Stimulated activated effector memory CD8-positive, alpha-beta T cell treated with anti-CD3 and anti-CD28 coated beads, Interleukin-12 subunit alpha, Interleukin-12 subunit beta, amount 100 ng/mL, for 72 hours (primary cell): ENCODE measurements at regions not wholly inside any gene's neighbourhood (a gene's known extent, or its start where the extent isn't known, plus 50 kb on each side); places are given as distances from the start of the nearest gene placed in this dataset.
"Not testable (repeated sequence)": the region's sequence is repeated elsewhere in the genome, so short reads cannot be mapped to it uniquely, and the experiment has no call there.

ENCODE experiments used
- ATAC-seq: fragments of 150-1000 bp; cut with Tn5 transposase; 2 replicates; pipeline ENCODE4 v1.10.0; 2021
- DNase-seq, 2 donors: peaks; one replicate each; pipeline ENCODE4 v3.0.0; 2021 to 2022; ENCODE audit warnings: low spot score in 2 of 2
- H3K27ac Mint-ChIP-seq: one replicate; pipeline ENCODE4 v1.8.0; 2022; ENCODE audit warnings: mild to moderate bottlenecking, mixed read lengths
- H3K36me3 Mint-ChIP-seq: one replicate; pipeline ENCODE4 v1.8.0; 2022; ENCODE audit warnings: mild to moderate bottlenecking, mixed read lengths
- H3K4me1 Mint-ChIP-seq: one replicate; pipeline ENCODE4 v1.8.0; 2022; ENCODE audit warnings: mixed read lengths
- H3K4me3 Mint-ChIP-seq: one replicate; pipeline ENCODE4 v1.8.0; 2022; ENCODE audit warnings: mild to moderate bottlenecking, mixed read lengths
- H3K9me3 Mint-ChIP-seq: one replicate; pipeline ENCODE4 v1.8.0; 2022; ENCODE audit warnings: mixed read lengths

DNA sequence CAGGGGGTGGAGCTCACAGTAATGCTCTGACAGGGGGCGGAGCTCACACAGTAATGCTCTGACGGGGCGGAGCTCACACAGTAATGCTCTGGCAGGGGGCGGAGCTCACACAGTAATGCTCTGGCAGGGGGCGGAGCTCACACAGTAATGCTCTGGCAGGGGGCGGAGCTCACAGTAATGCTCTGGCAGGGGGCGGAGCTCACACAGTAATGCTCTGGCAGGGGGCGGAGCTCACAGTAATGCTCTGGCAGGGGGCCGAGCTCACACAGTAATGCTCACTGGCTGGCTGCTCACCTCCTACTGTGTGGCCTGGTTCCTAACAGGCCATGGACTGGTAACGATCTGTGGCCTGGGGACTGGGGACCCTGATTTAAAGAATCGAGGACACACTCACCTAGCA, 53.9 kb upstream of the TNK2 start:
- not testable (repeated sequence) for H3K27ac Mint-ChIP-seq, H3K4me3 Mint-ChIP-seq, ATAC-seq, H3K9me3 Mint-ChIP-seq, DNase-seq
- Mint-ChIP-seq H3K4me1 (peaks cover 39% of the 10 kb centered on the region), H3K36me3 (peaks cover 95% of the 10 kb centered on the region)

DNA sequence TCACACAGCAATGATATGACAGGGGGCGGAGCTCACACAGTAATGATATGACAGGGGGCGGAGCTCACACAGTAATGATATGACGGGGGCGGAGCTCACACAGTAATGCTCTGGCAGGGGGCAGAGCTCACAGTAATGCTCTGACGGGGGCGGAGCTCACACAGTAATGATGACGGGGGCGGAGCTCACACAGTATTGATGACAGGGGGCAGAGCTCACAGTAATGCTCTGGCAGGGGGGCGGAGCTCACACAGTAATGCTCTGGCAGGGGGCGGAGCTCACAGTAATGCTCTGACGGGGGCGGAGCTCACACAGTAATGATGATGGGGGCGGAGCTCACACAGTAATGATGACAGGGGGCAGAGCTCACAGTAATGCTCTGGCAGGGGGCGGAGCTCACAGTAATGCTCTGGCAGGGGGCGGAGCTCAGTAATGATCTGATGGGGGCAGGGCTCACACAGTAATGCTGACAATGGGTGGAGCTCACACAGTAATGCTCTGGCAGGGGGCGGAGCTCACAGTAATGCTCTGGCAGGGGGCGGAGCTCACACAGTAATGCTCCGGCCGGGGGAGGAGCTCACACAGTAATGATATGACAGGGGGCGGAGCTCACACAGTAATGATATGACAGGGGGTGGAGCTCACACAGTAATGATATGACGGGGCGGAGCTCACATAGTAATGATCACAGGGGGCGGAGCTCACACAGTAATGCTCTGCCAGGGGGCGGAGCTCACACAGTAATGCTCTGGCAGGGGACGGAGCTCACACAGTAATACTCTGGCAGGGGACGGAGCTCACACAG, 52.8 kb upstream of the TNK2 start:
- peak; percentile 40 for ATAC-seq
- H3K36me3 Mint-ChIP-seq = peaks cover 96% of the 10 kb centered on the region
- DNase-seq = not testable (repeated sequence)

DNA sequence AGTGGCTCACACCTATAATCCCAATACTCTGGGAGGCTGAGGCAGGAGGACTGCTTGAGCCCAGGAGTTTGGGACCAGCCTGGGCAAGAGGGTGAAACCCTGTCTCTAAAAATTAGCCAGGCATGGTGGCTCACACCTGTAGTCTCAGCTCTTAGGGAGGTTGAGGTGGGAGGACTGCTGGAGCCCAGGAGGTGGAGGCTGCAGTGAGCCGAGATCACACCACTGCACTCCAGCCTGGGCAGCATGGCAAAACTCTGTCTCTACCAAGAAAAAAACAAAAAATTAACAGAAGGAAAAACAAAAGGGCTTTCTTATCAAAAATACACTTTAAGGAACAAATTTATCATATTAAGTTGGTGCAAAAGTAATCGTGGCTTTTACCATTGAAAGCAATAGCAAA, 51.8 kb upstream of the TNK2 start:
- DNase-seq, H3K27ac Mint-ChIP-seq, H3K4me3 Mint-ChIP-seq, ATAC-seq, H3K9me3 Mint-ChIP-seq: not testable (repeated sequence)
- Mint-ChIP-seq H3K36me3 (peaks cover 96% of the 10 kb centered on the region), H3K4me1 (peaks cover 57% of the 10 kb centered on the region)

More for the DNA sequence above, 52.8 kb upstream of the TNK2 start:
- H3K4me1 Mint-ChIP-seq = peaks cover 49% of the 10 kb centered on the region
- H3K27ac Mint-ChIP-seq = peak overlapping the region; percentile 80
- H3K9me3 Mint-ChIP-seq, H3K4me3 Mint-ChIP-seq: not testable (repeated sequence)

DNA sequence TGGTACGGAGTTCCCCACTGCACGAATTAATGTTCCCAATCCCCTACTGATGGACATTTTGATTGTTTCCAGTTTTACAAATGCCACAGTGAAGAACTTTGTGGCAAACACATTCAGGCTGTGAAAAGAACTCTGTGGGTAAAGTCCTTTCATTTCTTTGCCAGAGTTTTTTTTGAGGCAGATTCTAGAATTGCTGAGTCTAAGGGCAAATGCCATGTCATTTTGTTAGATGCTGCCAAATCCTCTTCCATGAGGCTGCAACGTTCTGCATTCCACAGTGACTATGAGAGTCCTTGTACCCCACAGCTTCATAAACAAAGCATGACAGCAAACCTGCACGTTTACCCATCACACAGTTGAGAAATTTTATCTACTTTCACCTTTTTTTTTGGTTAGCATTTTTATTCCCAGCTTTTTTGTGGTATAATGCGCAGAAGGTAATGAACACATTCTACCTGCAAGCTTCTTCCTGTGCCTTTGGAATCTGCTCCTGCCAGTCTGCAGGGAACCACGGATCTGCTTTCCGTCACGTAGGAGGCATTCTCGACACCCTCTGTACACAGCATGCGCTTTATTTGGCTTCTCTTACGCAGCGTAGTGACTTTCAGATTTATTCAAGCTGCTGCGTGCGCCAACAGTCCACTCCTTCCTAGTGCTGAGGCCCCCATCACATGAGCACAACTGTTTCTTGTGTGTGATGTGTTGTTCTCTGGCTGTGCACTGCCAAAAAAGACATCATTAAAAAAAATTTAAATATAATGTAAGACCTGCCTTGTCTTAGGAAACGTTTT, 51.2 kb upstream of the TNK2 start:
- not testable (repeated sequence) for H3K4me3 Mint-ChIP-seq, H3K9me3 Mint-ChIP-seq, ATAC-seq, DNase-seq
- Mint-ChIP-seq H3K27ac (peak overlapping the region; percentile 46), H3K36me3 (peaks cover 96% of the 10 kb centered on the region), H3K4me1 (peaks cover 51% of the 10 kb centered on the region)

DNA sequence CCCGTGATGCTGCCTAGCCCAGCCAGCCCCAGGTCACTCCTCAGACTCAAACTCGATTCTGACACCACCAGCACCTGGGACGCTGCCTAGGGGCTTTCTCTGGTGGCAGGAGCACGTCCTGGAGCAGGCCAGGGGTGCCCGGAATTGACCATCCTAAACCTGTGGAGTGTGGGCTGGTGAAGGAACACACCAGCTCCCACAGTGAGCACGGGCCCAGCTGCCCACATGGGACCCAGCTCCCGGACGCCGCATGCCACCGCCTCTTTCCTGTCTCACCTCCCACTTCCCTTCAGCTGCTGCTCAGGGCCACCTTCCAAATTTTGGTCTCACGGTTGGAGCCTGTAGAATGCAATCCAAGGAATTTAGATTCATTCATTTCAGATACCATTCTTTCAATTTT, 50.4 kb upstream of the TNK2 start:
- not testable (repeated sequence) for H3K4me3 Mint-ChIP-seq, DNase-seq, H3K9me3 Mint-ChIP-seq, ATAC-seq
- H3K4me1 Mint-ChIP-seq = peaks cover 47% of the 10 kb centered on the region
- peaks cover 90% of the 10 kb centered on the region for H3K36me3 Mint-ChIP-seq
- H3K27ac Mint-ChIP-seq = peak overlapping the region; percentile 46
